ENCODE measurements at regions not wholly inside any gene's neighbourhood (a gene's known extent, or its start where the extent isn't known, plus 50 kb on each side); places are given as distances from the start of the nearest gene placed in this dataset.

GRCh38 chr3:39750712-39751111 lies 58.7 kb upstream of the MYRIP start:
- TF ChIP-seq CTCF (IDR thresholded peaks at IDR 0.05) (no peak), POLR2A (IDR thresholded peaks at IDR 0.05) (no peak)

Measured in heart left ventricle (tissue), 13 donors.